Adrenal gland (tissue), 5 donors: ENCODE measurements at regions not wholly inside any gene's neighbourhood (a gene's known extent, or its start where the extent isn't known, plus 50 kb on each side); places are given as distances from the start of the nearest gene placed in this dataset.

ENCODE experiments used
- POLR2A ChIP-seq, 2 donors: fragments of 450-650 bp; IDR thresholded peaks; one replicate each; pipeline ENCODE4 v1.6.1; 2017; ENCODE audit warnings: antibody characterized with exemption in 2 of 2, mild to moderate bottlenecking in 2 of 2, moderate library complexity in 1 of 2
- TF ChIP-seq, protein P1 (sequence below), 6 experiments: fragments of 450-650 bp in 4 of 6; fragments of 200-600 bp in 2 of 6; sonication (generic) in 1 of 6; IDR thresholded peaks; 1 replicate in 5 of 6; 2 replicates in 1 of 6; pipeline versions ENCODE4 v1.5.1 to v1.8.0; 2016 to 2021; ENCODE audit warnings: antibody characterized with exemption in 6 of 6, mild to moderate bottlenecking in 2 of 6, moderate library complexity in 1 of 6
- donor health status: DM: no; HTN: no; CAD: no.

DNA sequence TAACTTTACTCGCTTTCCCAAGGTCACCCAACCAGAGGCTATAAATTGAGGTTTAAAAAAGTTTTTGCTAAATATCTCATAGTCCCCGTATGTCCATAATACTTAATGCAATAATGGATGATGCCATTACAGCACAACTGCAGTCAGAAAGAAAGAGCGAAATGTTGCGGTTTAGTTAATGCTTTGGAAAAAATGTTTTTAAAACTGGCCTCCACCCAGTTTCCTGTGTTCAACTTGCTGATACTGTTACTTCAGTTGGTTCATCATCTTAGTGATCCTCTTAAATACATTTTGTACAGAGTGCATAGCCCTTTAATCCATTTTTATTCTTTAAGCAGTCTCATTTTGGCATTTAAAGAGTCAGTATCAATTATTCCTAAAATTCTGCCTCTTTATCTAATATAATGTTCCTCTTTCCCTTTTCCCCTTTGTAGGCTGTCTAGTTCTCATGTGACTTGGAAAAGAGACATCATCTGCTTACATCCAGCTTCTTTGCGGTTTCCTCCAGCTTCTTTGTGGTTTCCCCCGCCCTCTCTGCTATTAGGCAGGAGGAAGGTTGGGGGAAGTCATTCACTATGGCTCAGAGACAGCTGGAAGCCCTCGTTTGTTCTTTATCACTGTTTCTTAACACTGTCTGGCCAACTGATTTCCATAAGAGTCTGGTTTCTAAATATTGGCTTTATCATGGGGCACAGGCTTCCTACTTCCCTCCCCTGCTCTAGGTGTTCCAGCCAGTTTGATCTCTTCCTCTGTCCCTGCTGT, 154.3 kb downstream of the GOLIM4 start:
- TF ChIP-seq, protein P1, sequence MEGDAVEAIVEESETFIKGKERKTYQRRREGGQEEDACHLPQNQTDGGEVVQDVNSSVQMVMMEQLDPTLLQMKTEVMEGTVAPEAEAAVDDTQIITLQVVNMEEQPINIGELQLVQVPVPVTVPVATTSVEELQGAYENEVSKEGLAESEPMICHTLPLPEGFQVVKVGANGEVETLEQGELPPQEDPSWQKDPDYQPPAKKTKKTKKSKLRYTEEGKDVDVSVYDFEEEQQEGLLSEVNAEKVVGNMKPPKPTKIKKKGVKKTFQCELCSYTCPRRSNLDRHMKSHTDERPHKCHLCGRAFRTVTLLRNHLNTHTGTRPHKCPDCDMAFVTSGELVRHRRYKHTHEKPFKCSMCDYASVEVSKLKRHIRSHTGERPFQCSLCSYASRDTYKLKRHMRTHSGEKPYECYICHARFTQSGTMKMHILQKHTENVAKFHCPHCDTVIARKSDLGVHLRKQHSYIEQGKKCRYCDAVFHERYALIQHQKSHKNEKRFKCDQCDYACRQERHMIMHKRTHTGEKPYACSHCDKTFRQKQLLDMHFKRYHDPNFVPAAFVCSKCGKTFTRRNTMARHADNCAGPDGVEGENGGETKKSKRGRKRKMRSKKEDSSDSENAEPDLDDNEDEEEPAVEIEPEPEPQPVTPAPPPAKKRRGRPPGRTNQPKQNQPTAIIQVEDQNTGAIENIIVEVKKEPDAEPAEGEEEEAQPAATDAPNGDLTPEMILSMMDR (IDR thresholded peaks at IDR 0.05), result no peak
- TF ChIP-seq POLR2A (IDR thresholded peaks at IDR 0.05), result no peak
